Stimulated activated CD4-positive, alpha-beta T cell treated with anti-CD3 and anti-CD28 coated beads, TNF-alpha, amount 100 ng/mL, for 4 hours (primary cell): ENCODE measurements at regions not wholly inside any gene's neighbourhood (a gene's known extent, or its start where the extent isn't known, plus 50 kb on each side); places are given as distances from the start of the nearest gene placed in this dataset.
"Not testable (repeated sequence)": the region's sequence is repeated elsewhere in the genome, so short reads cannot be mapped to it uniquely, and the experiment has no call there.

Experiments used
- DNase-seq, 3 experiments: peaks; one replicate each; pipeline ENCODE4 v3.0.0-alpha.2; 2020; ENCODE audit warnings: low read depth in 3 of 3

DNA sequence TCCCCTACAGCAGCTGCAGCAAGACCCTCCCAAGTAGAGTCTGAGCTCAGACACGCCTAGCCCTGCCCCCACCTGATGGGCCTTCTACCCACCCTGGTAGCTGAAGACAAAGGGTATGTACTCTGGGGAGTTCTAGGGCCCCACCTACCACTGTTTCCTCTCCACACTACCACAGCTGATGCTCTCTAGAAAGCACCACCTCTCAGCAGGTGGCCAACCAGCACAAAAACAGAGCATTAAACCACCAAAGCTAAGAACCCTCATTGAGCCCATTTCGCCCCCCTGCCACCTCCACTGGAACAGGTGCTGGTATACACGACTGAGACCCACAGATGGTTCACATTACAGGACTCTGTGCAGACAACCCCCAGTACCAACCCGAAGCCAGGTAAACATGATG is 258.9 kb downstream of the SETD4 start:
- DNase-seq: no peak

DNA sequence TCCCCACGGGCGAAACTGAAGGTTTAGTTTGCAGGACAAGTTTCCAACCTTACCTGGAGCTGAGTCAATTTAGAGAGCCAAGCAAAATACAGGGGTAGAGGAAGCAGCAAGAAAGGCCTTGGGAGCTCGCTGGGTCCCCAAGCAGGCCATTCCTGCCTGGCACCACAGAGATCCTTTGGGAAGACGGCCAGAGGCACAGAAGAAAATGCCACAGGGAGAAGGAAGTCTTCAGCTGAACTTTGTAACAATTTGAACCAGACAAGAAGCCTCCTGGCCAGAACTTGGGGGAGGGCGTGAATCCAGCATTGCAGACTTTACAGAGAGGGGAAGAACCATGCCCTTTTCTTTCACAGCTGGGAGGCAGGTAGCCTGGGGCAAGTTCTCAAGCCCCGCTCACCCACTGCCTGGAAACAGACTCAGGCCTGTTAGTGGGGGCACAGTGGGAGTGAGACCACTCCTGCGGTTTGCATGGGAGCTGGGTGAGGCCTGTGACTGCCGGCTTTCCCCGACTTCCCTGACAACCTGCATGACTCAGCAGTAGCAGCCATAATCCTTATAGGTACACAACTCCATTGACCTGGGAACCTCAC is 259.4 kb downstream of the SETD4 start:
- not testable (repeated sequence) for DNase-seq

DNA sequence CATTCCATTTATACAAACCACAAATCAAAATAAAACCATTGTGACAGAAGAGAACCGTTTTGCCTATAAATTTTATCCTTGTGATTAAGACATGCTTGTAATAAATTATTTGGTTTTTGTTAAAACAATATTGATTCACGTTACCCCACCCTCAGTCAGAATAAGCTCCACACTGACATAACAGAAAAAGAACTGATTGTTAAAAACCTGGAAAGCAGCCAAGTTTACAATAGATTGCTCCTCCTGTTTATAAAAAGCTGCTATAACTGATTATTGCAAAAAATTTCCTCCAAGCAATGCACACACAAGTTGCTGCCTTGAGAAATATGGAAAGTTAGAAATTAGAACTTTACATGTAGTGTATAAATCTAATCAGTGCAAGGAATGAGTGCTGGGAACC is 263.5 kb downstream of the SETD4 start:
- no peak for DNase-seq

DNA sequence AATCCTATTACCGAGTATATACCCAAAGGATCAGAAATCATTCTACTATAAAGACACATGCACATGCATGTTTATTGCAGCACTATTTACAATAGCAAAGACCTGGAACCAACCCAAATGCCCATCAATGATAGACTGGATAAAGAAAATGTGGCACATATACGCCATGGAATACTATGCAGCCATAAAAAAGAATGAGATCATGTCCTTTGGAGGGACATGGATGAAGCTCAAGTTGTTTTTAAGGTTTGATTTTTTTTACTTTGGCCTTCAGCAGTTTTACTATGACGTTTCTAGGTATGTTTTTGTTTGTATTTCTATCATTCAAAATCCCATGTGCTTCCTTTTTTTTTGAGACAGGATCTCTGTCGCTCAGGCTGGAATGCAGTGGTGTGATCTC is 265.8 kb downstream of the SETD4 start:
- DNase-seq: not testable (repeated sequence)

DNA sequence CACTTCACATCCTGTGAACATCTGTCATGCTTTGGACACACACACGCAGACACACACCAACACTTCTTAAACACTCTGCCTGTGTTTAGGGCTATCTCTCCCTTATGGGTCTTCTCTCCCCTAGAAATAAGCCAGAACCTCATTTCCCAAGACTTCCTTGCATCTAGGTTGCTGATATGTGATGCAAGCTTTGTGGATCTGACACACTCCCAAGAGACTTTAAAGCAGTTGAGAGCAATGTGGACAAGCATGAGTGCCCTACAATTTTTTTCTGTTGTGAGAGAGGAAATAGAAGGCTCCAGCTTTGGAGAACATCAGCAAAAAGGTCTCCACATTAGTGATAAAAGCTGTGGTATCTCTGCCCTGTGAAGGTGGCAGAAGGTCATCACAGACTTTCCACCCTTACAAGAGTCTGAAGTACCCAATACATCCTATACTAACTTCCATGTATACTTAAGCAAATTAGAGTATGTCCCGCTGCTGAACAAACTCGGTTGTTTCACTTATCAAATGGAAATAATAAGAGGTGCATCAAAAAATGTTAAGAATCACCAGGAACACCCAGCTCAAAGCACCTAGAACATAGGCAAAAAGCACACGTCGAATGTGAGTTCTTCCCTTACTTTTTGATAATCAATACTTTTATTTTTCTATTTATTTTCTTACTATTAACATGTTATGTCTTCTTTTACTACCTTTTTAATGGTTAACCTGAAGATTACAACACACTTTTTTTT is 267.6 kb downstream of the SETD4 start:
- DNase-seq: no peak

DNA sequence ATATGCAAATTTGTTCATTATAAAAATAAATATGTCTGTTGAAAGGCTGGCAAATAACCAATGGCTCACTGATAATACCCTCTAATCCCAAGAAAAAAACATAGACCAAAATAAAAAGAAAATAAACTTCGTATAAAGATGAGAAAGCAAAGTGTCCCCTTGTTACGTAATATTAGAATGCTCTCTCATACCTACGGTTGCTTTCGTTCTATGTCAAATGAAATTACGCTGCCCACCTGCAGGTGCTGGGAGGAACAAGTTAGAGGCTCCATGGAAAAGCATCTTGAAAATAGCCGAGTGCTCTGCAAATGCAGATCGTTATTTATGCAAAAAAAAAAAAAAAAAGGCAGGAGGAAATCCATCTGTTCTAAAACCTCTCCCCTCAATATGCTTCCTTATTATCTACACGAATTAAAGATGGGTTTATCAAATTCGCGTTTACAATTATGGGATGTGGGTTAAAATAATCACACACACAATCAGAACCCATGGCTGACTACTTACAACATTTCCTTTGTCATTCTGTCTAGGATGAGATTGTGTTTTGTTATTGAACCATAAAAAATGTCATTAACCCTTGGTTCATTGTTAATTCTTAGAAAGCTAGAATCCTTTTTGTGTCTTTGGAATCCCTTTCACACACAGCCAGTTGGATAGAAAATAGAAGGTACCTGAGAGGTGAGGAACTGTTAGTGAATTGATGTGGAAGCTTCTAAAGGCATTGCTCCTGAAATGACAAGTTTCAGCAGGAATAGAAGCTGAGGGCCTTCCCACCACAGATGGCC is 268.6 kb downstream of the SETD4 start:
- DNase-seq: no peak

DNA sequence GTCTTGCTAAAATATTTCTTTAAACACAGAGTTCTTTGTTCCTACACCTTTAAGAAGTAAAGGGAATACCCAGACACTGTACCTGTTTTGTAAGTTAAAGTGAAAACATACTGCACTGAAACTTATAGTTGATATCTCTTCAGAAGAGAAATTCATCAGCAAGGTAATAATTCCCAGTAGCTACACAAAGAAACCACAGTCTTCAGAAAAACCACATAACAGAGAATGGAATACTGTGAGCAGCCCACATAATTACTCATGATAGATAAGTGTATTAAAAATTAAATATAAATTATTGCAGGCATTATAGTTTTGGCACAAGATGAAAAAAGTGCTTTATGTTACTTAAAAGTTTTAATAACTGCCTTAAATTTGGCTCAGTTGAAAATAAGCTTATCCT is 276.6 kb downstream of the SETD4 start:
- no peak for DNase-seq

DNA sequence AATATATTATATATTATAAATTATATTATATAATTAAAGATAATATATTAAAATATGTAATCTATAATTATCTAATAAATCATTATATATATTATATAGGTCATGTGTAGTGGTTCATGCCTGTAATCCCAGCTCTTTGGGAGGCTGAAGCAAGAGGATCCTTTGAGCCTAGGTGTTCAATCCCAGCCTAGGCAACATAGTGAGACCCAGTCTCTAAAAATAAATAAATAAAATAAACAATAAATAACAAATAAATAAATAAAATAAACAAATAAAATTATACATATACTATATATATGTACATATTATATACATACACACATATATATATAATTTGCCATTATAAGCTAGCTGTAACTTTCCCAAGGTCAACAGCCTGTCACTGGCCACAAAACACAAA is 277.7 kb downstream of the SETD4 start:
- no peak for DNase-seq

DNA sequence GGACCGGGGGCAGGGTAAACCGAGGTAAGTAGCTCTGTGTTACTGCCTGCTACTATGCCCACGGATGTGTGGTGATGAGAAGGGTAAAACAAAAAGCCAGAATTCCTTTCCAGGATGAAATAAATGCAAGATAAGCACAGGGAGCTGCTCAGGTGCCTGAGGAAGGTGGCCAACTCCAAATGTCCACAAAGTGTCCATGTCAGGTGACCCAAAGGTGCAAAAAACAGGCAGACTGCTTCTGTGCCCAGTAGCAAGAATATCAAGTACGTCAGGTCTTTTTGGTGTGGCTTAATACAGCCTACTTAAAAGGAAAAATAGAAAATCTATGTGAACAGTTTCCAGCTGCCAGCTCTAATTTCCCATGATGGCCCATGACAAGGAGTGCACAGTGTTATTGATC is 279.3 kb downstream of the SETD4 start:
- DNase-seq: no peak

DNA sequence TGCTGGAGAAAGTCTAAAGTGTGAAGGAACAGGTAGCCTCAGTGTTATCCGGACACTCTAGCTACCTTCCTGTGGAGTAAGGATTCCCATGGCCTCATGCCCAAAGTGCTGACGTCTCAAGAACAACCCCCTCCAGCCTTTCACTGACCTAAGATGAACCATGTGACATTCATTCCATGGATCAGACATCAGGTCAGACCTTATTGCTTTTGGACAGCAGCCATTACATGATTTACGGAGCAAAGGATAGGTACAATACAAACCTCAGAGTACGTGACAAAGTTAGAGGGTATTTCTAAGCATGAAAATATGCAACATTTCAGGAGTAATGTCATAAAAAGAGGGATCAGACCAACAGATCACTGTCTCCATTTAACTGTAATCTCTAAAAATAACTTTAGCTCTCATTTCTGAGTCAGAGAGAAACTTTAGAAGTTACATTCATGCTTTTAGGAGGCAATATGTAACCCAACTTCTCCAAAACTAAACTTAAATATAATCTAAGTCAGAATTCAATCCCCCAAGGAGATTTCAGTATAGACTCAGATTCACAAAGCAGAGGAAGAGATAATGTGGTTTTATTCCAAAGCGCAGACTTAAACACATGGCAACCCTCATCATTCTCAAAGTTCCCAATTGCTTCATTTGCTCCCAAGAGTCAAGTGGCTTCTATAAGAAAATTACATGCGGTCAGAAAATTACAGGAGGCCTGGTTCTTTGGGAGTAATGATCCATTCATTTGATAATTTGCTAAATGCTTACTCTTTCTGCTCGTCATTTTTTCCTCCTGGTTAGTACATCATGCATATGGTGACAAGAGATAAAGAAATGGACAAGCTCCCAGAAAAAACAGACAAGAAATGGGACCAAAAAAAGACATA is 280.4 kb downstream of the SETD4 start:
- no peak for DNase-seq

DNA sequence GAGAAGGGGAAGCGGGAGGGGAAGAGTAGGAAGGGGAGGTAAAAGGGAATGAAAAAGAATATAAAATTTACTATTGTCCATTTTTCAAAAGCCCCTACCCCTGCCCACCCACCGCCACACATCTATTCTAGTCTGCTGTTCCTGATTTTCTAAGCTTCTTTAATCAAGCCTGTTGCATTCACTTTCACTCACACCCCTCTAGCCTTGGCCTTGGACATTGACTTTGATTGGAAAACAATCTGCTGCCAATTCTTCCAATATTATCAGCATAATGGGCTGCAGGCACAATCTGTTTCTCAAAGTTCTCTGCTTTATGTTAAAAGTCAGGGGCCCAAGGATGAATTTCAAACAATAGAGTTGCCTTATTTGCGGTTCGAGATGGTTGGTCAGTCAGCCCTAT is 281.2 kb downstream of the SETD4 start:
- DNase-seq: no peak

DNA sequence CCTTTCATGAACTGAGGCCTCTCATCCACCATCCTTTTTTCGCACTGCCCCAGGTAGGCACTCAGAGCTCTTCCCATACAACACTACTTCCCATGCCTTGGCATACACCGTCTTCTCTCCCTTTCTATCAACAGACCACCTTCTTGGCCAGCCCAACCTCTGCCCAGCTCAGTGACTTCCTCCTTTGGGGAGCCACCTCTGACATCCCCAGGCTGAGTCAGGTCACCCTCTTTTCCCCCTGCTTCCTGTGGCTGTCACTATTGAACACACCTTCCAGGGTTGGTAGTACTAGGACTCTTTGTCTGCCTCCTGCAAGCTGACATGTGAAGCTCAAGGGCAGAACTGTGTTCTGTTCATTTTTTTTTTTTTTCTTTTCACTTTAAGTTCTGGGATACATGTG is 283.2 kb downstream of the SETD4 start:
- no peak for DNase-seq

DNA sequence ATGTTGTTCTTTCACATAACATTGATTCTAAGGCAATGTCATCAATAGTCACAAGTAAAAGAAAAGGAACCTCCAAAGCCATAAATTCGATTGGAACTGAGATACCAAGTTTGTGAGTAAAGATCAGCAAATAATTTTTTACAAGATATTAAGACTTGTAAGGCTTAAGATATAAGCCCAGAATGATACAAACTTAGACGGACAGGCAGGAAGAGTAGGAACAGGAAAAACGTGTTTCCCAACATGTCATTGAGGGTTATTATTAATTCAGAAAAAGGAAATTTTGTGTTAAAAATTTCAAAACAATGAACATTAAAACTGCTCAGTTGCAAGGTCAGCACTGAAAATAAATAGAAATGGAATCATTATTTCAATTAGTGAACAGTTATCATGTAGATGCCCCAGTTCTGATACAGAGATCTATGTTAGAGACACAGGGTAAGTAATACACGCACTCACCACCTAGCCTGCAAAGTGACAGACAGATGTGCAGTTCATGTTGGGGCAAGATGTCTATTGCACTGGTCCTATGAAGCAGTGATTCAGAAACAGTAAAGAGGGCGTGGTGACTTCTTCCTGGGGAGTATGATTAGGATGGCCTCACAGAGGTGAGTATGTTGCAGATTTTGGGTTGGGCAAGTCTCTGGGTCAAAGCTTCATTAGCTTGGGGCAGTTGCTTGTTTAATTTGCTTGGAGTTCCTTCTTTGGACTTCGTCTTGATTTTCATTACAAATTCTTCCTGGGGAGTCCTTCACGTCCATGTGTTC is 284.4 kb downstream of the SETD4 start:
- DNase-seq: no peak

DNA sequence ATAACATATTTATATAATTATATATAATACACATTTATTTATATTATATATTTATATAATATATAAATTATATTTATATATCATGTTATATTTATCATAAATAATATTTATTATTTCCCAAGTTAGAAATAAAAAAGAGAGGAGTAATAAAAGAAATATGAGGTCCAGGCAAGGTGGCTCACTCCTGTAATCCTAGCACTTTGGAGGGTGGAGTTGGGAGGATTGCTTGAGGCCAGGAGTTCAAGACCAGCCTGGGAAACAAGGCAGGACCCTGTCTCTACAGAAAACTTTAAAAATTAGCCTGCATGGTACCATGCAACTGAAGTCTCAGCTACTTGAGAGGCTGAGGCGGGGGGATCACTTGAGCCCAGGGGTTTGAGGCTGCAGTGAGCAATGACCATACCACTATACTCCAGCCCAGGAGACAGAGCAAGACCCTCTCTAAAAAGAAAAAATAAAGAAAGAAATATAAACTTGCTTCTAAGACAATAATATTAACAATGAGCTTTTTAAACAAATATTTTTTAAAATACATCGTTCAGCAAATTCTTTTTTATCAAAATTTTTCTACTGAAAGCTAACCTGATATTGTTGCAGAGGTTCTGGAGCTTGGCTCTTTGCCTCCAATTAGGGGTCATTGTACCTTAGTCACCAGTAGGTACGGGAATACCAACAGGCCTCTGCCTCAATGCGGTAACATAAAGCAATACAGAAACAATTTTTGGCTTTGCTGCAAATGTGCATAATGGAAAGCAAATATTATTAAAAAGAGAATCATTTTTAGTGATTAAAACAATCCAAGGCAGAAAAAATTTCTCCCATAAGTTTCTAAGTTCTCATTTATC is 290.0 kb downstream of the SETD4 start:
- no peak for DNase-seq

DNA sequence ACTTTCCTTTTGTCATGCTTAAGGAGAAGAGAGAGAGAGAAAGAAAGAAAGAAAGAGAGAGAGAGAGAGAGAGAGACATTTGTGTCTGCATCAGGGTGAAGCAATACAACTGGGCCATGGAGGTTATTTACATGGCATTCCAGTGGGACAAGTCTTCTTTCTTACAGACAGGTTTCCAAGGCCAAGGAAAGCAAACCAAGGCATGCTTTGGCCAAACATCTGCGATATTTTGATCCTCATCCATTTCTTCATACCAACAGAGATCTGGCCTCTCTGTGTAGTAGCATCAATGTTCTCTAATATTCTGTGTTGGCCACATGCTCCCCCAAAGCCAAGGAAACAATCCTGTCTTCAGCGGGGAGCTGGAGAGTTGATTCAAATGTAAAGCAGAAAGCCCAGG is 292.1 kb downstream of the SETD4 start:
- no peak for DNase-seq

DNA sequence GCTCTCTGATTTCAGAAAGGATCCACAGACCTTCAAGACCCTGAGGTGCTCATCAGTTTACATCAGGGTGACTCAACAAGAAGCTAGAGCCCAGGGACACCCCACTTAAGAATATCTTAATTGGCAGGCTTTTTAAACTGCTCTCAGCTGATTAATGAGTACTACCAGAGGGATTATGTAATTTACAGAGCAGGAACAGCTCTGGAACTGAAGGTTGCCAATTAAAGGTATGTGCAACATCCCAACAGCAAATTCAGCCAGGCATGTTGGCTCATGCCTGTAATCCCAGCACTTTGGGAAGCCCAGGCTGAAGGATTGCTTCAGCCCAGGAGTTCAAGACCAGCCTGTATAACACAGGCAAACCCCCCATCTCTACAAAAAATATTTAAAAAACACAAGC is 295.7 kb downstream of the SETD4 start:
- no peak for DNase-seq

DNA sequence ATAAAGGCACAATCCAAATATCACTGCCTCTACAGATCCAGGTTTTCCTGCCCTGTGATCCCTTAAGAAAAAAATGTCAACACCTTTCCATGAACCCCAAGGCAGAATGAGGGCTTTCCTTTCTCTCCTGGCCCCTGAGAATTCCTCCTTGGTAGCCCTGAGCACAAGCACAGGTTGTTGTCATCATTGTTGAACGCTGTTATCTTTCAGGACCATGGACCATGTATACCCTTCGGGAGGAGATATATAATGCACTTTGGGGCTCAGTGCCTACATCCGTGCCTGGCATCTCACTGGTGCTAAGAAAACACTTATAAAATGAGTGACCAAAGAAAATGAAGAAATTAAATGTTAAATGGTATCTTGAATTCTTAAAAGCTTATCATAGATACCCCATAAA is 296.2 kb downstream of the SETD4 start:
- no peak for DNase-seq

DNA sequence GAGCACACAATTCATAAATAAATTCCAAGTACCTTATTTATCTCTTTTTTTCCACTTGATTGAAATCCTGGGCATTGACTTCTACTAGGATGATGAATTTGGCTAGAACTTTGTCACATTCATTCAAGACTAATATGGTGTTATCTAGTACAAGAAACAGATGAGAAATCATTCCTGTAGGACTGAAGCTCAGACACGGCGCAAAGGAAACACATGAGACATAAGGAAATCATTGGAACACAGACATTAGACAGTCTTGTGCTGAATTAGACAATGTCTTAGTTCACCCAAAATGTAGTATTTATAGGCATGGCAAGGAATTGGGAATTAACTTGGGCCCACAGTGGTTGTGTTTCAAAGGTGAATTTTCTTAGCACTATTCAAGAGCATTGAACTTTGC is 305.7 kb downstream of the SETD4 start:
- no peak for DNase-seq

DNA sequence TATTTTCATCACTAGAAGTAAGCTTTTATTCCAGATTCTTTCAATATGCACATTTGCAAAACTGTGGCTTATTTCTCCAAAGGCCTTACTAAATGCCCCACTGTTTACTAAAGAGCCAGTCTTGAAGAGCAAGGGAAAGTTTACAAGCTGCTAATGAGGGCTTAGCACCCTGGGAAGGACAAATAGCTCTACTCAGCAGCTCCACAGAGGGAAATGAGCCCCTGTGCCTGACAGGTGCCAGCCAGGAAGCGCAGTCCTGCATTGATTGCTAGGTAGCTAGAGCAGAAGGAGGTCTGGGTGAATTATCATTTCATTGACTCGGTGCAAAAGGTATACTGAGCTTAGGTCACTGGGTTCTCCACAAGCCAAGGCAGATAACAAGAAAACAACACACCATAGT is 307.0 kb downstream of the SETD4 start:
- DNase-seq: no peak

DNA sequence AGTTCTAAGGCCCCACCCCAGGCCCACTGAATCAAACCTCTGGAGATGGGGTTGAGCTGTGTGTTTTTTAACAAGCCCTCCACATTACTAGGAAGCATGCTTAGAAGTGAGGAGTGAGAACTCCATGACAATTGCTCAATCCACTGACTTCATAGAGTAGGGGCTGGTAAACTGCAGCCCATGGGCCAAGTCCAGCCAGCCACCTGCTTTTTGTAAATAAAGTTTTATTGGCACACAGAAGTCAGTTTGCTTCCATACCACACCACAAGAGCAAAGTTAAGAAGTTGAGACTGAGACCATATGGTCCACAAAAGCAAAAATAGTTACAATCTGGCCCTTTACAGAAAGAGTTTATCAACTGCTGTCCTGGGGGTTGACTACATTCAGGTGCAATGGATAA is 309.2 kb downstream of the SETD4 start:
- no peak for DNase-seq
